Brain pericyte (primary cell): ENCODE measurements at regions not wholly inside any gene's neighbourhood (a gene's known extent, or its start where the extent isn't known, plus 50 kb on each side); places are given as distances from the start of the nearest gene placed in this dataset.

Experiments
- DNase-seq: peaks from one replicate; pipeline ENCODE4 v3.0.0-alpha.2; 2012; ENCODE audit warnings: low read depth, low spot score

DNA sequence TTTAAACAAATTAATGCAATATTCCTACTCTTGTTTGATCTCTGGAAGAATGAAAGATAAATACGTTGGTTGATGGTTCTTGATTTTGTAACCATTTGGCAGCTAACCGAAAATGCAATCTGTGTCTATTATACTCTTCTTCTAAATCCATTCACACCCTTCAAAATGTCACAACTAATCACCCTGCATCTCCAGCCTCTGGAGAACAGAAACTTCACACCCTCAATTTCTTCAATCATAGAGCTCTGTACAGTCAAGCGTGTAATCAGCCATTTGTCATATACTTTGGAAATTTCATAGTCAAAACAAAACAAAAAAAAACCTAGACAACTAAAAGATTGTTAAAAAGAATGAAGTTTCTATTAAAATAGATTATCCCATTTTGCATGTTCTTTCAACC is 1482.3 kb upstream of the LRRTM1 start:
- DNase-seq = no peak

- DNase-seq = no peak
Measured at GRCh38 chr2:81767187-81767912, 1462.8 kb upstream of the LRRTM1 start.

GRCh38 chr2:81747481-81748070 is 1443.0 kb upstream of the LRRTM1 start:
- no peak for DNase-seq

- no peak for DNase-seq
Measured at GRCh38 chr2:81739966-81740365, 1435.4 kb upstream of the LRRTM1 start.

DNA sequence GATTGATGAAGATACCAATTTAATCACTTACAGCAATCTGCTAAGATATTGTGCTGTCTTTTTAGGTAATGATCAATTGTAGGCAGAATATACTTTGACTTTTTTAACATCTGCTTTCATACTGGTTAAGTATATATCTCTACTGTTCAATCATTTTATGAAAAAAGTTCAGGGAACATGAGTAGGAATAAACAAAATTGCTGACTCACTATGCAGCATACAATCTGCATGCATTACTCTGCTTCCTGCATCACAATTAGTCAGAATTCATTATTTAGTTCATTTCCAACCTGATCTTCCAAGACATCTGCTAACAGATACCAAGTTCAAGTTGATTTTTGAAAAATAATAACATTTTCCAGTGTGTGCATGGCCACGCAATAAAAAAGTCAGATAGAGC is 1430.4 kb upstream of the LRRTM1 start:
- DNase-seq = no peak

DNA sequence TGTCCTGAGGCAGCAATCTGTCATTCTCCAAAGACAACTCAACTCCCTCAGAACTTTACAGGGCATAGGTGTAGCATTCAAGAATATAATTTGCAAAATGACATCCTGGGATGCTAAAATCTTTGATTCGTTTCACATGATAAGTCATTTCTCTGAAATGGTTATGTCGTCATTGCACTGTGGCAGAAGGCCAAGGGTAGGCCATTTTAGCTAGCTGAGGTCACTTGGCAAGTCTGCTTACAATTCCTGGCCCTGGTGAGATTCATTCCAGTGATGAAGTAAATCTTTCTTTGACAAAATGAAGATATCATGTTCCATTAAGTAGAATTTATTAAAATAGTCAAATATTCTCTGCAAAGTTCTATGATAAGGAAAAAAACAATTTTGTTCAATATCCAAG is 1410.3 kb upstream of the LRRTM1 start:
- no peak for DNase-seq

DNA sequence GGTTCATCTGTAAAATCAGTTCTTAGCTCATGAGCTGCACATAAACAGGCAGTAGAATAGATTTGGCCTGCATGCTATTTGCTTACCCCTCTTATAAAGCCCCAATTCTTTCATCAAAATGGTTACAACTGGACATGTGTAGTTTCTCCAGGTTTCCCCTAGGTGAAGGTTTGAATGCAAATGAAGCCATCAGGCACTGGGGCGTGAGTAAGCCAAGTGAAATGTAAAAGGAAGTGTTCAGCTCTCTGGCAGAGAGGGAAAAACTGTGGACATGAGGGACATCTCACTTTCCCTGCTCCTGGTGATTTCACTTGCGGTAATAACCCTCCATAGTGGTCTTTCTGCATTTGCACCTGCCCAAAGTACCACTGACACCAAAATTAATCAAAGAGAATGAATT is 1402.3 kb upstream of the LRRTM1 start:
- no peak for DNase-seq

- no peak for DNase-seq
Measured at GRCh38 chr2:81703831-81704230, 1399.3 kb upstream of the LRRTM1 start.

DNA sequence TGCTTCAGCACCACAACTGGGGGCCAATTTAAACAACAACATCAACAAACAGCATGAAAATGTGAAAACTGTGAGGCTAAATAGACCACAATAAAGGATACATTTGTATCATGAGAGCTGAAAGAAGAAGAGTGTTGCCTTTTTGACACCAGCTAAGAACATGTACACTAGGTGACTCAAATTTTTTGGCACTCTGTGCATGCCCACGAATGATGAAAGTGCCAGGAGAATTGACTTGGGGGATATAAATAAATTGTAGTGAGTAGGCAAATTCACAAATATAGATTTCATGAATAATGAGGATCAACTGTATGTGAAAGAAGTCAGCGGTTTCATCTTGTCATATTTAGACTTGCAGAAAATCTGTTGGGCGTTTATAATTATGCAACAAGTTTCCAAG is 1388.0 kb upstream of the LRRTM1 start:
- no peak for DNase-seq

DNA sequence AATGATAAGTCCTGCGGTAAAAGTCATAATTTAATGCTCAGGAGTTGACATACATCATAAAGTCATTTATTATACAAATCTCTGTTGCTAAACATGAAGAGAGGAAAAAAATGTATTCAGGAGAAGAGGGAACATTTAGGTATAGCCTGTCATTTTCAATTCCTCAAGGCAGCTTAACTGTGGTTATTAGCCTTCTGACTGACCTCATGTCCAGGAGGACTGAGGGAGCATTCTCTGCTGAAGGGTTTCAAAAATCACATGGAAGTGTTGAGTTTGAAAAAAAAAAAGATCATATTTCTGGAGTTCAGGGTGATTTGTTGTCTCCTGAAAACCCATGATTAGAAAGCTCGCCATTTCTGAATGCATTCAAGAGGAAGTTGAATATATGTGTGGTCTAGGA is 1371.1 kb upstream of the LRRTM1 start:
- DNase-seq = no peak

GRCh38 chr2:81672923-81673322 is 1368.4 kb upstream of the LRRTM1 start:
- DNase-seq = no peak

DNA sequence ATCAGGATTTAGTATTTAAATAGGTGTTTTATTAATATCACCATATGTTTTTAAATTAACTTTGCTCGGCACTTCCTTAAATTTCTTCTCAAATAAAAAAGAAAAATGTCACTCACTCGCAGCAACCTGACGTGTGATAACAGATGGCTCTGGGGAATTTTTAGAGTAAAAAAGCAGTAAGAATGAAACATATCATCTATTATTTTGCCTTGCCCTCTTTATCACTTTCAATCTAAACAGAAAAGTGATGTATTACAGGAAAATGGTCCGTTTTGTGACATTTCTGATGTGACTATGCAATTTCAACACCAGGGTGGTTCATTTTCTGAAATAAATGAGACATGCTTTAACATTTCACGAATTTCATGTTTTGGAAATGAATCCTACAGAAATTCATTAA is 1368.0 kb upstream of the LRRTM1 start:
- no peak for DNase-seq

- DNase-seq = no peak
Measured at GRCh38 chr2:81670885-81671284, 1366.3 kb upstream of the LRRTM1 start.

DNA sequence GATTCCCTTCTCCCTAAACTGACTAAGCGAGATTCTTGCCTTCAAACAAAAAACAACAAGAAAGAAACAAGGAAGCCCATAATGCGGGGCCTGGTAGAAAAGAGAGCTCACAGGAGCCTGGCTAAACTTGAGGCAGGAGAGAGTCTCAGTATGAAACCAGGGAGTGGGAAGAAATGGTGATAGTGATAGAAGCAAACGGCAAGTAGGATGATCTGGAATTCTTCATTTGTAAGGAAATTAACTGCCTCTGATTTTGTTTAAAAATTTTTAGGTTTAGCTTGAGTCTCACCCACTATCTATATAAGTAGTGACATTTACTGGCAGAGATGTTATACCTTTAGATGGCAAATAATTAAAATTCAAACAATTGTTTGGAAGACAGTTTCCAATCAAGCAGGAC is 1356.5 kb upstream of the LRRTM1 start:
- DNase-seq = no peak

DNA sequence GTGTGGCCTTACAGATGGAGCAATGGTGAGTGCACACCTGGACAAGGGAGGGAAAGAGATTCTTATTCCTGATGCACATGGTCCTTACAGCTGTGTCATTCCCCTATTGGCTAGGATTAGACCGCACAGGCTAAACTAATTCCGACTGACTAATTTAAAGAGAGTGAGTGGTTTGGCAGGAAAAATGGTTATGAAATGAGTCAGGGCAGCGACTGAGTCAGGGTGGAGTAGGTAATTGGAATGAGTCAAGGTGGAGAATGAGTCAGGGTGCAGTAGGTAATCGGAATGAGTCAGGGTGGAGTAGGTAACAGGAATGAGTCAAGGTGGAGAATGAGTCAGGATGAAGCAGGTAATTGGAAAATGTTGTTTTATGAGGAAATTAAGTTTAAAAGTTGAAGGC is 1353.7 kb upstream of the LRRTM1 start:
- no peak for DNase-seq

GRCh38 chr2:81650048-81650971 is 1345.8 kb upstream of the LRRTM1 start:
- DNase-seq = no peak

- DNase-seq = no peak
Measured at GRCh38 chr2:81648806-81649205, 1344.3 kb upstream of the LRRTM1 start.

GRCh38 chr2:81648370-81648769 is 1343.8 kb upstream of the LRRTM1 start:
- DNase-seq = no peak

- DNase-seq = no peak
Measured at GRCh38 chr2:81647715-81648230, 1343.2 kb upstream of the LRRTM1 start.

DNA sequence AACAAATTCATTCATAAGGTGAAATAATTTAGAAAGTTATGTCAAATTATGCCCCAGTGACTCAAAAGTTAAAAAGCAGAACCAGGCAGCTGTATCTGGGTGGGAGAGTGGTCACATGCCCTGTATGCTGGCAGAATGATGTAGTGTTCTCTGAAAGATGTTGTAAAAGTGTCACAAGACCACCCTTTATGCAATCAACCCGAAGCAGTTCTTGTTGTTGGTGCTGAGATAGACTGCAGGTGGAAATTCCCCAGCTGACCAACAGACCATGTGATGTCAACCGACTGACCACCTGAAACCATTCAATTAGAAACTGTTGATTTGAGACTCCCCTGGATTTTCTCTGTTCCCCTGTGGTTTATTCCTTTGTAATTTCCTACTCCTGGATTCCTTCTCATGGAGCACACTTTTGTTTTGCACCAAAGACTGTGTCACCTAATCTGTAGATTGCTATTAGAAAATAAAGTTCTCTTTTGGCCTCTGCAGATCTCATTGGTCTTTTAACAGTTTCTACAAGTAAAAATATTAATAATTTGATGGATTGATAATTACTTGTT is 1341.3 kb upstream of the LRRTM1 start:
- no peak for DNase-seq

DNA sequence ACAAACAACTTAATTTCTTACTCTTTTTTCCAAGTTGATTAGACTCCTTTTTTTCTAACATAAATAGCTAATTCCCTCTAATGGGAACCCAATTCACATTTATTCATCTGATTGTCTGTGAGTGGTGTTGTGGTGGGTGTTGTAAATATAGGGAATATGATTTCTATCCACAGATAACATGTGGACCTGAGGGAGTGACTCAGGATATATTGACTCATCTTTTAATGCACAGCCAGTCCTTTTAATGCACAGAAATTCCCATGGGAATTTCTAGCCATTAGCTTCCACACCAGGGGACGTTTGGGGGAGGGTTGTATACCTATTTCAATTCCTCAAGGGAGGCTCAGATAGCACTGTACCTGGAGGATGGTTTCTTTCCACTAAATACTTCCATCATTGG is 1339.6 kb upstream of the LRRTM1 start:
- DNase-seq = no peak

GRCh38 chr2:81624825-81625224 is 1320.3 kb upstream of the LRRTM1 start:
- DNase-seq = no peak
